CD14-positive monocyte (primary cell): ENCODE measurements at regions not wholly inside any gene's neighbourhood (a gene's known extent, or its start where the extent isn't known, plus 50 kb on each side); places are given as distances from the start of the nearest gene placed in this dataset.

Experiments used
- DNase-seq, 3 donors: peaks; one replicate each; pipeline ENCODE4 v3.0.0-alpha.2; 2011 to 2022
- H2AFZ ChIP-seq: 2 replicates; pipeline ENCODE4 v1.6.0; 2012; ENCODE audit warnings: mild to moderate bottlenecking, low read depth, low read length, inconsistent platforms; ENCODE audit not compliant: insufficient read depth, poor library complexity, severe bottlenecking
- H3K27ac ChIP-seq, 2 donors: 1 replicate in 1 of 2; 2 replicates in 1 of 2; pipeline ENCODE4 v1.5.1; 2012 to 2013; ENCODE audit warnings: low read length in 2 of 2, control low read depth in 1 of 2, inconsistent platforms in 1 of 2, low read depth in 1 of 2, mild to moderate bottlenecking in 1 of 2
- H3K27me3 ChIP-seq, 2 donors: one replicate each; pipeline versions ENCODE4 v1.6.0 to v1.6.1; 2011 to 2013; ENCODE audit warnings: low read length in 2 of 2; ENCODE audit not compliant: control insufficient read depth in 2 of 2, insufficient read depth in 2 of 2
- H3K36me3 ChIP-seq, 2 donors: replicated peaks in 1 of 2; 1 replicate in 1 of 2; 2 replicates in 1 of 2; pipeline versions ENCODE4 v1.5.1 to v1.6.1; 2012 to 2013; ENCODE audit warnings: low read length in 2 of 2, control low read depth in 1 of 2, inconsistent platforms in 1 of 2, mild to moderate bottlenecking in 1 of 2; ENCODE audit not compliant: insufficient read depth in 2 of 2, control insufficient read depth in 1 of 2
- H3K4me1 ChIP-seq, 2 donors: 1 replicate in 1 of 2; 2 replicates in 1 of 2; pipeline versions ENCODE4 v1.5.1 to v1.6.1; 2012 to 2013; ENCODE audit warnings: low read length in 2 of 2, control low read depth in 1 of 2, inconsistent platforms in 1 of 2, mild to moderate bottlenecking in 1 of 2, moderate library complexity in 1 of 2; ENCODE audit not compliant: insufficient read depth in 2 of 2, control insufficient read depth in 1 of 2
- H3K4me2 ChIP-seq: replicated peaks from 2 replicates; pipeline ENCODE3; 2012; ENCODE audit warnings: low read length, moderate library complexity, mild to moderate bottlenecking; ENCODE audit not compliant: poor library complexity, severe bottlenecking; ENCODE audit errors: extremely low read depth
- H3K4me3 ChIP-seq, 3 experiments: fragments of 200-600 bp in 1 of 3; sonication (generic) in 1 of 3; replicated peaks in 1 of 3; 1 replicate in 2 of 3; 2 replicates in 1 of 3; pipeline ENCODE4 v1.5.1; 2011 to 2013; ENCODE audit warnings: low read length in 3 of 3, mild to moderate bottlenecking in 3 of 3, control low read depth in 2 of 3, low read depth in 2 of 3, inconsistent platforms in 1 of 3, moderate library complexity in 1 of 3
- H3K79me2 ChIP-seq: 2 replicates; pipeline ENCODE4 v1.6.0; 2012; ENCODE audit warnings: mild to moderate bottlenecking, control low read depth, inconsistent platforms, low read length, moderate library complexity; ENCODE audit not compliant: insufficient read depth
- H3K9ac ChIP-seq: 2 replicates; pipeline ENCODE4 v1.6.0; 2017; ENCODE audit warnings: low read length, mild to moderate bottlenecking; ENCODE audit not compliant: insufficient read depth, poor library complexity, severe bottlenecking
- H3K9me3 ChIP-seq, 2 donors: replicated peaks in 1 of 2; 1 replicate in 1 of 2; 2 replicates in 1 of 2; pipeline versions ENCODE4 v1.5.1 to v1.6.1; 2012 to 2013; ENCODE audit warnings: low read length in 2 of 2, control low read depth in 1 of 2; ENCODE audit not compliant: control insufficient read depth in 1 of 2, insufficient read depth in 1 of 2
- H4K20me1 ChIP-seq: 2 replicates; pipeline ENCODE4 v1.6.0; 2012; ENCODE audit warnings: mild to moderate bottlenecking, low read length, control low read depth, moderate library complexity; ENCODE audit not compliant: insufficient read depth
- H3K27ac Mint-ChIP-seq, 7 donors: one replicate each; pipeline ENCODE4 v1.8.0; 2020; ENCODE audit warnings: mild to moderate bottlenecking in 7 of 7, mixed read lengths in 7 of 7, moderate library complexity in 6 of 7, inconsistent platforms in 2 of 7
- H3K27me3 Mint-ChIP-seq, 3 donors: one replicate each; pipeline ENCODE4 v1.8.0; 2021 to 2022; ENCODE audit warnings: low read depth in 3 of 3, mild to moderate bottlenecking in 3 of 3, mixed read lengths in 3 of 3, moderate library complexity in 3 of 3, inconsistent platforms in 1 of 3
- H3K36me3 Mint-ChIP-seq, 2 donors: one replicate each; pipeline ENCODE4 v1.8.0; 2020; ENCODE audit warnings: mixed read lengths in 2 of 2, inconsistent platforms in 1 of 2, mild to moderate bottlenecking in 1 of 2
- H3K4me1 Mint-ChIP-seq: one replicate; pipeline ENCODE4 v1.8.0; 2020; ENCODE audit warnings: mild to moderate bottlenecking, mixed read lengths
- H3K4me3 Mint-ChIP-seq, 2 donors: one replicate each; pipeline ENCODE4 v1.8.0; 2020; ENCODE audit warnings: mild to moderate bottlenecking in 2 of 2, mixed read lengths in 2 of 2, moderate library complexity in 1 of 2
- H3K9me3 Mint-ChIP-seq, 7 donors: one replicate each; pipeline ENCODE4 v1.8.0; 2020 to 2022; ENCODE audit warnings: mixed read lengths in 7 of 7, mild to moderate bottlenecking in 6 of 7, moderate library complexity in 6 of 7, inconsistent platforms in 2 of 7
- CTCF ChIP-seq: fragments of 200-600 bp; IDR thresholded peaks from one replicate; pipeline ENCODE4 v1.8.0; 2022; ENCODE audit warnings: antibody characterized with exemption, mild to moderate bottlenecking
- WGBS: methylation state at CpG from one replicate; pipeline ENCODE4 v1.1.5; 2013; ENCODE audit warnings: missing lambda C conversion rate; ENCODE audit not compliant: insufficient coverage; 5-methylcytosine and 5-hydroxymethylcytosine counted together
- intact Hi-C, 2 donors: fragments of 100-400 bp; cut with micrococcal nuclease; formaldehyde crosslinking; loops; one replicate each; pipeline versions ENCODE4 v1.15.0 to v1.15.1; 2023

- H3K4me1 ChIP-seq: no peaks in the 10 kb centered on the region
- H3K27me3 Mint-ChIP-seq: no peaks in the 10 kb centered on the region
- no peaks in the 10 kb centered on the region for H3K27me3 ChIP-seq
- H3K9me3 Mint-ChIP-seq: peaks cover 0 to 14% (median 3%) of the 10 kb centered on the region in 7 donors
- H3K4me1 Mint-ChIP-seq: no peaks in the 10 kb centered on the region
- WGBS: no CpG with 5 or more reads among the region's 3 CpGs
- no peaks in the 10 kb centered on the region for H3K79me2 ChIP-seq
- H3K4me2 ChIP-seq: no peak overlapping the region
- no peaks in the 10 kb centered on the region for H3K36me3 ChIP-seq
- no peak overlapping the region for H3K4me3 ChIP-seq
- H3K9me3 ChIP-seq: peaks cover 0 to 4% of the 10 kb centered on the region in 2 donors
- DNase-seq: no peak
- no peak for TF ChIP-seq CTCF
- H2AFZ ChIP-seq: no peak overlapping the region
- H3K9ac ChIP-seq: no peak overlapping the region
- intact Hi-C loops: no loop called here
- H3K4me3 Mint-ChIP-seq: no peak overlapping the region
- no peak overlapping the region for H3K27ac ChIP-seq
- H4K20me1 ChIP-seq: no peaks in the 10 kb centered on the region
- H3K27ac Mint-ChIP-seq: no peak overlapping the region
- no peaks in the 10 kb centered on the region for H3K36me3 Mint-ChIP-seq
Observed at GRCh38 chr2:80719607-80720006, 415.1 kb upstream of the LRRTM1 start.

- no peak for TF ChIP-seq CTCF
- H3K4me2 ChIP-seq: no peak overlapping the region
- H3K36me3 Mint-ChIP-seq: no peaks in the 10 kb centered on the region
- H3K27ac ChIP-seq: no peak overlapping the region
- no peak overlapping the region for H3K27ac Mint-ChIP-seq
- no peak overlapping the region for H3K4me3 Mint-ChIP-seq
- H3K27me3 ChIP-seq: no peaks in the 10 kb centered on the region
- H3K9ac ChIP-seq: no peak overlapping the region
- peaks cover 0 to under 1% (median 0%) of the 10 kb centered on the region in 3 donors for H3K27me3 Mint-ChIP-seq
- no peak overlapping the region for H2AFZ ChIP-seq
- WGBS: 85% methylated on average over 1 of the region's 1 CpG
- H3K4me3 ChIP-seq: no peak overlapping the region
- peaks cover 0 to 14% (median 4%) of the 10 kb centered on the region in 7 donors for H3K9me3 Mint-ChIP-seq
- no peaks in the 10 kb centered on the region for H3K4me1 ChIP-seq
- no peaks in the 10 kb centered on the region for H3K79me2 ChIP-seq
- intact Hi-C loops: no loop called here
- peaks cover 0 to 3% of the 10 kb centered on the region in 2 donors for H3K9me3 ChIP-seq
- DNase-seq: no peak
- H4K20me1 ChIP-seq: no peaks in the 10 kb centered on the region
- no peaks in the 10 kb centered on the region for H3K36me3 ChIP-seq
- H3K4me1 Mint-ChIP-seq: no peaks in the 10 kb centered on the region
Observed at GRCh38 chr2:80715433-80715832, 410.9 kb upstream of the LRRTM1 start.
